Naive B cell (primary cell): ENCODE measurements at regions not wholly inside any gene's neighbourhood (a gene's known extent, or its start where the extent isn't known, plus 50 kb on each side); places are given as distances from the start of the nearest gene placed in this dataset.

ENCODE experiments used
- ATAC-seq, 2 donors: fragments of 150-1000 bp; cut with Tn5 transposase; 2 replicates each; pipeline ENCODE4 v1.10.0; 2021; ENCODE audit warnings: low read depth in 2 of 2, mild to moderate bottlenecking in 2 of 2, moderate library complexity in 2 of 2
- DNase-seq: peaks from one replicate; pipeline ENCODE4 v3.0.0; 2022
- H3K27ac Mint-ChIP-seq, 6 donors: one replicate each; pipeline ENCODE4 v1.8.0; 2020 to 2022; ENCODE audit warnings: mild to moderate bottlenecking in 6 of 6, mixed read lengths in 6 of 6, moderate library complexity in 5 of 6, inconsistent platforms in 2 of 6
- H3K27me3 Mint-ChIP-seq, 3 donors: one replicate each; pipeline ENCODE4 v1.8.0; 2021 to 2022; ENCODE audit warnings: mixed read lengths in 3 of 3, mild to moderate bottlenecking in 1 of 3
- H3K36me3 Mint-ChIP-seq, 2 donors: one replicate each; pipeline ENCODE4 v1.8.0; 2020 to 2022; ENCODE audit warnings: mixed read lengths in 2 of 2, inconsistent platforms in 1 of 2, mild to moderate bottlenecking in 1 of 2
- H3K4me1 Mint-ChIP-seq, 3 donors: one replicate each; pipeline ENCODE4 v1.8.0; 2020 to 2022; ENCODE audit warnings: mixed read lengths in 3 of 3, inconsistent platforms in 1 of 3, mild to moderate bottlenecking in 1 of 3, moderate library complexity in 1 of 3
- H3K4me3 Mint-ChIP-seq, 8 donors: one replicate each; pipeline ENCODE4 v1.8.0; 2020 to 2022; ENCODE audit warnings: mild to moderate bottlenecking in 8 of 8, mixed read lengths in 8 of 8, moderate library complexity in 8 of 8, inconsistent platforms in 2 of 8
- H3K9me3 Mint-ChIP-seq, 7 donors: one replicate each; pipeline ENCODE4 v1.8.0; 2020 to 2022; ENCODE audit warnings: mixed read lengths in 7 of 7, mild to moderate bottlenecking in 5 of 7, inconsistent platforms in 2 of 7, moderate library complexity in 1 of 7

DNA sequence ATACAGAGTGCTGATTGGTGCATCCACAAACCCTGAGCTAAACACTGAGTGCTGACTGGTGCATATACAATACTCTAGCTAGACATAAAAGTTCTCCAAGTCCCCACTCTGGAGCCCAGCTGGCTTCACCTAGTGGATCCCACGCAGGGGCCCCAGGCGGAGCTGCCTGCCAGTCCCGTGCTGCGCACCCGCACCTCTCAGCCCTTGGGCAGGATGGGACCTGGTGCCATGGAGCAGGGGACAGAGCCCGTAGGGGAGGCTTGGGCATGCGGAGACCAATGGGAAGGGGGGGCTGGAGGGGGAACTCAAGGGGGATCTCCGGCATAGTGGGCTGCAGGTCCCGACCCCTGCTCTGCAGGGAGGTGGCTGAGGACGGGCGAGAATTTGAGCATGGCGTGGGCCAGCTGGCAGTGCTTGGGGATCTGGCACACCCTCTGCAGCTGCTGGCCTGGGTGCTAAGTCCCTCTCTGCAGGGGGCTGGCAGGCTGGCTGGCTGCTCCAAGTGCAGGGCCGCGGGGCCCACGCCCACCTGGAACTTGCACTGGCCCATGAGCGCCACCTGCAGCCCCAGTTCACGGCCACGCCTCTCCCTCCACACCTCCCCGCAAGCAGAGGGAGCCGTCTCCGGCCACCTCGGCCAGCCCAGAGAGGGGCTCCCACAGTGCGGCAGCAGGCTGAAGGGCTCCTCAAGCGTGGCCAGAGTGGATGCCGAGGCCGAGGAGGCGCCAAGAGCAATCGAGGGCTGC is 104.9 kb downstream of the NTMT2 start:
- no peaks in the 10 kb centered on the region for H3K4me1 Mint-ChIP-seq
- peaks cover 0 to 18% (median 6%) of the 10 kb centered on the region in 7 donors for H3K9me3 Mint-ChIP-seq
- DNase-seq = no peak
- no peaks in the 10 kb centered on the region for H3K27me3 Mint-ChIP-seq
- H3K27ac Mint-ChIP-seq = no peak overlapping the region
- H3K4me3 Mint-ChIP-seq = no peak overlapping the region
- no peaks in the 10 kb centered on the region for H3K36me3 Mint-ChIP-seq
- no peak for ATAC-seq

DNA sequence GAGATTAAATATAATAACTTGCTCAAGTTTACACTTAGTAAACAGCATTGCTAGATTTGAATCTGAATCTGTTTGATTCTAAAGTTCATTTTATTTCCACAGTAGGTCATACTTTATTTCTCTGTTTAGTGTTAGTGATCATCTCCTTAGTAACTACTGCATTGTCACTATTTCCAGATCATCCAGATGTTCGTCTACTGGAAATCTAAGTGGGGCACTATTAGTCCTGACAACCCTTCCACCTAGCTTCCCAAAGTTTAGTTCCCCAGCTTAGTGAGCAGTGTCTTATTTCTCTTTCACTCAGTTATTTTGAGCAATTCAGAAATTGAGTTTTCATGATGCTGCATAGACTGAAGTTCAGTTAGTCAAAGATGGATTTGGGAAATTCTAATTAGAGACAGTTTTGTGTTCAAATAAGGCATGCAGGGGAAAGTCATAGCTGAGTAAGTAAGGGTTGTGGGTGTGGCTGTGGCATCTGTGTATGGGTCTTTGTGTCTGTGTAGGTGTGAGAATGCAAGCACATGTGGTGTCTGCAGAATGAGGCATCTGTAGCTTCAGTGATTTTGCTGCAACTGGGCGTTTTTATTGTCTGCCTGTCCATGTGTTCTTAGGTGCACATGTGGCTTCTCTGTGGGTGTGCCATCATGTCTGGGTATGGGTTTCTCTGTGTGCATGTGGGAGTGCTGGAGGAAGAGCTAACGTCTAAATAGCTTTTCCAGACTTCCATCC is 107.3 kb downstream of the NTMT2 start:
- DNase-seq (no peak), ATAC-seq (no peak)
- Mint-ChIP-seq H3K4me3 (no peak overlapping the region), H3K36me3 (no peaks in the 10 kb centered on the region), H3K9me3 (peaks cover under 1 to 13% (median 6%) of the 10 kb centered on the region in 7 donors), H3K27ac (no peak overlapping the region), H3K4me1 (no peaks in the 10 kb centered on the region), H3K27me3 (no peaks in the 10 kb centered on the region)

DNA sequence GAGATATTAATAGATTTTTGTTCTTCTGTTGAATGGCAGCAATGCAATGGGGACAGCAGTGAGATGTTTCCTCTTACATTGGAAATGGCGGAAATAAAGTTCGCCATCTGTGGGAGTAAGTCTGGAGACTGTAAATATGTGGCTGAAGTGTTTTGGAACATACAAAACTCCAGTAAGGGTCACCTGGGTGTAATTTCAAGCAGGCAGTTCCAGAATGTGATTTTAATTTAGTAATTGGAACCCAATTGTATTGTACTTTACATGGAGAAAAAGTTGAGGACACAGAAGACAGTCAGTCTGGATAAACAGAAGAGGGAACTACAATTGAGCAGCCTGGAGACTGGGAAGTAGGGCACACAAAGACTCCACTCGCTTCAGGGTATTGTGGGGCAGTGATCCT is 108.6 kb downstream of the NTMT2 start:
- ATAC-seq = no peak
- no peak overlapping the region for H3K4me3 Mint-ChIP-seq
- no peaks in the 10 kb centered on the region for H3K4me1 Mint-ChIP-seq

DNA sequence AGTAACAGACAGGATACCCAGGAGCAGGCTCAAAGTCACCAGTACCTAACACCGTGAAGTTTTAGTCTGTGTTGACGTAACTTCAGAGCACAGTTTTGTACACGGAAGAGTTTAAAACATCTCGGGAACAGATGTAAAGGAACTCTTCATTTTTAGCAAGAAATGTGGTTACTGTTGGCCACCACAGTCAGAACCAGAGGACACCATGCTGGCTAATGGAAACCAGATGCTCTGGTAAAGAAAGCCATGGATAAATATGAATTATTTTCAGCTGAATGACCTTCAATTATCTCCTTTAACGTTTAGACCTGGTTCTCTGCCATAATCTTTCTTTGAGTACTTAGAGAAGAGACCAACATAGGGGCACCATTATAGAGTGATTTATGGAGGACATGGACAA is 115.9 kb downstream of the NTMT2 start:
- Mint-ChIP-seq H3K36me3 (no peaks in the 10 kb centered on the region), H3K27ac (no peak overlapping the region), H3K27me3 (peaks cover 0 to 3% (median 0%) of the 10 kb centered on the region in 3 donors), H3K9me3 (peaks cover 0 to 6% (median 5%) of the 10 kb centered on the region in 7 donors), H3K4me1 (no peaks in the 10 kb centered on the region), H3K4me3 (no peak overlapping the region)
- no peak for ATAC-seq
- DNase-seq = no peak

More for the DNA sequence above, 108.6 kb downstream of the NTMT2 start:
- no peak overlapping the region for H3K27ac Mint-ChIP-seq
- peaks cover under 1 to 13% (median 6%) of the 10 kb centered on the region in 7 donors for H3K9me3 Mint-ChIP-seq
- DNase-seq = no peak
- no peaks in the 10 kb centered on the region for H3K36me3 Mint-ChIP-seq
- no peaks in the 10 kb centered on the region for H3K27me3 Mint-ChIP-seq

DNA sequence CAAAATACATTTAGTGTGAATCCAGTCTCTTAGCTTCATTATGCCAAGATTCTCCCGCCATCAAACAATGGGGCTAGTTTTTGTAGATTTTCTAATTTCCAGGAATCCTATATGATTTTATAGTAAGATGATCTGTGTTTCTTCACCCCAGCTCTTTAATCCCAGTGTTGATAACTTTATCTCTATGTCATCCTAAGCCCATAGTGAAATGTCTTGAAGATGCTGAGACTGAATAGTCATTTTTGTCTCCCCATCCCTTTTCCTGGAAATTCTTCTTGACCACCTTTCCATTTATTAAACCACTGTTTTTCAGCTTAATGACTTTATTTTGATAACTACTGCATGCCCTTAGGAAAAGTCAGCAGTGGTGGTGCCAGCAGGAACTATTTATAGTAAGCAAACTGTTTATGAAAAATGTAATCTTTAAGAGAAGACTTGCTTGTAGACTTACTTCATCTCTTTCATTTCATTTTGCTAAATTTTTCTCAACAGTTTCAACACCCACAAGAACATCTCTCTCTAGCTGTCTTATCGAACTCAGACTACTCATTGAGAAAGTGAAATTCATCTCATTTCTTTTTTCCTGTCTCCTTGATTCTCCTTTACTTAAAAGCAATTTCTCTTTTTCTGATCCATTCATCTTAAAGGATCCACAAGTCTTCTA is 116.6 kb downstream of the NTMT2 start:
- peaks cover 0 to 9% (median 0%) of the 10 kb centered on the region in 3 donors for H3K27me3 Mint-ChIP-seq
- DNase-seq (no peak), ATAC-seq (no peak)
- H3K4me1 Mint-ChIP-seq = no peaks in the 10 kb centered on the region
- H3K27ac Mint-ChIP-seq = no peak overlapping the region
- no peaks in the 10 kb centered on the region for H3K36me3 Mint-ChIP-seq
- H3K9me3 Mint-ChIP-seq = peaks cover 0 to 6% (median 5%) of the 10 kb centered on the region in 7 donors
- H3K4me3 Mint-ChIP-seq = no peak overlapping the region

DNA sequence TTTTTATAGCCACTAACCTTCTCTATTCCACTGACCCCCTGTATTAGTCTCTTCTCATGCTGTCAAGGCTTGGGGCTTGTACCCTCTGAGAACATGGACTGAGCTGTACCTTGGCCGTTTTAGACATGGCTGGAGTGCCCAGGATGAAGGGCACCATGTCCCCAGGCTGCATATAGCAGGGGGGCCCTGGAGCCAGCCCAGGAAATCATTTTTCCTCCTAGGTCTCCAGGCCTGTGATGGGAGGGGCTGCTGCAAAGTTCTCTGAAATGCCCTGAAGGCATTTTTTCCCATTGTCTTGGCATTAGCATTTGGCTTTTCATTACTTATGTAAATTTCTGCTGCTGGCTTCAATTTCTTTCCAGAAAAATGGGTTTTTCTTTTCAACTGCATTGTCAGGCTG is 119.5 kb downstream of the NTMT2 start:
- Mint-ChIP-seq H3K9me3 (peaks cover 0 to 6% (median 3%) of the 10 kb centered on the region in 7 donors), H3K4me3 (no peak overlapping the region), H3K36me3 (no peaks in the 10 kb centered on the region), H3K4me1 (no peaks in the 10 kb centered on the region), H3K27me3 (peaks cover 0 to 18% (median 0%) of the 10 kb centered on the region in 3 donors), H3K27ac (no peak overlapping the region)
- ATAC-seq (no peak), DNase-seq (no peak)

DNA sequence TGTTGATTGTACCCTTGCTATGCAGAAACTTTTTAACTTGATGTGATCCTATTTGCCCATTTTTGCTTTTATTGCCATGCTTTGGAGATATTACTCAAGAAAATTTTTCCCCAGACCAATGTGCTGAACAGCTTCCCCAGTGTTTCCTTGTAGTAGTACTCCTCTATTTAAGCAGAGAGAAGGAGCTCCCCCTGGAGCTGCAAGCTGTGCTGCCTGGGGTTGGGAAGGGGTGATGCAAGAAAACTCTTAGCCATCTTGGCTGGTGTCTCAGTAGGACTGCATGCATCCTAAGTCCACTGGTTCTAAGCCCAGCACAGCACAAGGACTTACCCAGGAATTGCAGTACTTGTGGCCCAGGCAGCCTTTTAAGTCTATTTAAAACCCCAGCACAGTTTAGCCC is 121.6 kb downstream of the NTMT2 start:
- no peak for DNase-seq
- Mint-ChIP-seq H3K4me3 (no peak overlapping the region), H3K36me3 (no peaks in the 10 kb centered on the region), H3K27ac (no peak overlapping the region), H3K27me3 (peaks cover 0 to 18% (median 0%) of the 10 kb centered on the region in 3 donors), H3K4me1 (no peaks in the 10 kb centered on the region), H3K9me3 (peaks cover 0 to 2% (median 0%) of the 10 kb centered on the region in 7 donors)
- no peak for ATAC-seq

DNA sequence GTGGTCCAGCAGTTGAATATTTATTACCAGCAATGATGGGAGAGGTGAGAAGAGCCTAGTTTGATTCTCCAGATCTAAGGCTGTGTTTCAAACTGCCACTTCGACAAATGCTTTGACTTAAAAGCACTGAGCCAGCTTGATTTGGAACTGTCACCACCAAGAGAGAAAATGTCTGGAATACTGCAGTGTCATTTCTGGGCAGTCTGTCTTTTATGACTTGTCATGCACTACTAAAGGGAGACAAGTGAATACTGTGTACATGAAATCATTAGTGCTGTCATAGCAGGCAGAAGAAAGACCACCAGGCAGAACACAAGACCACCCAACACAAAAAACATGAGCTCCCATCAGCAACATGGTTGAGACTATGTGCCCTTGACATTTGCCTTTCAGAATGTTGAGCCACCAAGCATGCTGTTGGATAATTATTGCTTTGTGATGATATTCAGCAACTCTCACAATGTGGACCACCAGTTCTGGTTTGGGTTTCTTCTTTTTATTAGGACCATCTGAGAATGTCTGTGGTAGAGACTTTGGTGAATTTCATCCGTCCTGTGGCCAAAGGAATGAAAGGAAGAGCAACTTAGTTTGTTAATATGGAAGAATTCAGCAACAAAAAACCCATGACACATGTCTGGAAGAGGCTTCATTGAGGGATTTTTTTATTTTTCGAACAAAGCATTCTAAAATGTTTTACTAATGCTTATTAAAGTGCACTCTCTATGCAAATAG is 125.8 kb downstream of the NTMT2 start:
- DNase-seq (no peak), ATAC-seq (no peak)
- Mint-ChIP-seq H3K27ac (no peak overlapping the region), H3K9me3 (no peaks in the 10 kb centered on the region), H3K4me3 (no peak overlapping the region), H3K4me1 (no peaks in the 10 kb centered on the region), H3K36me3 (no peaks in the 10 kb centered on the region), H3K27me3 (peaks cover 0 to 18% (median 2%) of the 10 kb centered on the region in 3 donors)

DNA sequence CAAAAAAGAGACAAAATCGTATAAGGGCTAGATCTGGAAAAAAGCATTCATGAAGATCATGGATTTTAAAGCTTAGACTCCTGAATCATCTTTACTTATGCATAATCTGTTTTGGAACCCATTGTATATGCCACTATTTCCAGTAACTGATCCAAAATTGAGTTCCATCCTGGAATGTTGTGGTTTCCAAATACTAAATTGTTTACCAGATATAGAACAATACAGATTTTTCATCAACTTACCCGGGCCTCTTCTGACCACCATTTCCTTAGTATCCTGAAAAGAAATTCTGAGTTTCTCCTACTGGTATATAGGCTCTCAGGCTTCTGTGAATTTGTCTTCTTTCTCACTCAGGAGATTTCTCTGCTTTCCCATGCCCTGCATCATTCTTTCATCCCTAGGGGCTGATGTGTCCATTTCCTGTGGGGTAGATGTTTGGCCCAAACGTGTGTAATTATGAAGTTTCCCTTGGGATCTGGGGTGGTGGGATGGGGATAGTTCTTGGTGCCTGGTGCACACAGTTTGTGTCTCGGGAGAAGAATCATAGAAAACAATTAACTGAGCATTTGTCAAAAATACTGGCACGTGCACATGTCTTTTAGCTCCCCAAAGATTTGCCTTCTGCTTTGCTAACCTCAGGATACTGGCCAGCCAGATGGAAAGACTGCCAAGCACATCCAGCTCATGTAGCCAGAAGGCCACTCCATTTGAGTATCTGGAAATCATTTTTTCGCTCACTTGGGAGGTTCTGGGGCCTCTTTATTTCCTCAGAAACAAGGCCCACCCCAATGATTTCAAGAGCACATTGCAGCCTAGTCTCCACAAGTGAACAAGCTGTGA is 127.8 kb downstream of the NTMT2 start:
- Mint-ChIP-seq H3K27me3 (peaks cover 0 to 16% (median 5%) of the 10 kb centered on the region in 3 donors), H3K9me3 (peaks cover 0 to 1% (median 0%) of the 10 kb centered on the region in 7 donors), H3K36me3 (no peaks in the 10 kb centered on the region), H3K4me3 (no peak overlapping the region), H3K4me1 (no peaks in the 10 kb centered on the region), H3K27ac (no peak overlapping the region)
- no peak for ATAC-seq
- DNase-seq = no peak

DNA sequence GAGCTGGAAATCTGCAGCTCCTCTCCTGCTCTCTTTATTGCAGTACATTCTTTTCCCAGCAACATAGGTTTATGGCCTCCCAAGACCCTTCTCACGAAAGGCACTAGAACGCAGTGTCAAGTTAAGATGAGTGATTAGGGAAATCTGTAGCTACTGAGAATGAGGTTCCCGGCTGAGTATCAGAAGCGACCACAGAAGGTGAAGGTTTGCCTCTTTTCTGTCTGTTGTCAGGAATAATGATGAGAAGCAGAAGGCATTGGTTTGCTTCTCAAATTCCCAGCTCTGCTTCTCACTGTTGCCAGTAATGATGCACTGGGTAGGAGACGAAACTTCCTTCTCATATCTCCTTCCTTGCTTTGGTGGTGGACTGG is 128.4 kb downstream of the NTMT2 start:
- Mint-ChIP-seq H3K27me3 (peaks cover 0 to 16% (median 9%) of the 10 kb centered on the region in 3 donors), H3K4me3 (no peak overlapping the region)
- no peak for ATAC-seq

DNA sequence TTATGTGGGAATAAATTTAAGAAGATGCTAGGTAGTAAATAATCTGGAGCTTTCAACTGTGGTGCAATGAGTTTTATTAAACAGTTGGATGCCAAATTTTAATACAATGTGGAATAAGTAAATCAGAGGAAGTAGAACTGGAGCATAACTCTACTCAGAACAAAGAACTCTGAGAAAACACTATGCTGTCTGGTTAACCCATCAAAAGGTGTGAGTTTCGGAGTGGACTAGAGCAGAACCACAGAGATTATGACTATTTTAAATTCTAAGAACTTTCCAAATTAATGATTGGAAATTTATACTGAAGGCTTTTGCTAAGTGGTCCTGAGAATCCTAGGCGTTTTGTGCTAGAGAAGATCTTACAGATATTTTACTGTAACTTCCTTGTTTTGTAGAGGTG is 132.2 kb downstream of the NTMT2 start:
- H3K36me3 Mint-ChIP-seq = no peaks in the 10 kb centered on the region
- no peaks in the 10 kb centered on the region for H3K4me1 Mint-ChIP-seq
- DNase-seq (no peak), ATAC-seq (no peak)
- no peak overlapping the region for H3K27ac Mint-ChIP-seq
- H3K27me3 Mint-ChIP-seq = peaks cover 0 to 12% (median 11%) of the 10 kb centered on the region in 3 donors
- no peak overlapping the region for H3K4me3 Mint-ChIP-seq
- peaks cover 0 to 5% (median 3%) of the 10 kb centered on the region in 7 donors for H3K9me3 Mint-ChIP-seq

More for the DNA sequence above, 128.4 kb downstream of the NTMT2 start:
- Mint-ChIP-seq H3K36me3 (no peaks in the 10 kb centered on the region), H3K9me3 (peaks cover 0 to 3% (median 1%) of the 10 kb centered on the region in 7 donors), H3K27ac (no peak overlapping the region), H3K4me1 (no peaks in the 10 kb centered on the region)
- DNase-seq = no peak

DNA sequence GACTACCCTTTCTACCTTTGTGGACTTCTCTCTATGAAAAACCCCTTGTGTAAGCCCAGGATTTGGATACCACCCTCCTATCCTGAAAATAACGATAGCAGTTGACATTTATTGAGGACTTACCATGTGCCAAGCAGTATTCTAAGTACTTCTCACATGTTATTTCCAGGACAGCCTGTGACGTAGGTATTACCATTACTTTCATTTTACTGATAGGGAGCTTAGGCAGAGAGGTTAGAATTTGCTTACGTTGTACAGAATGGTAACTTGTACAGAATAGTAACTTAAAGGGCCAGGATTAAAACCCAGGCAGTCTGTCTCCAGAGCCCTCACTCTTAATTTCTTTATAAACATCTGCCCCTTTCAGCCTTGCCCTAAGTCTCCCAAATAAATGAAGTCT is 138.3 kb downstream of the NTMT2 start:
- Mint-ChIP-seq H3K27ac (no peak overlapping the region), H3K4me3 (no peak overlapping the region), H3K36me3 (no peaks in the 10 kb centered on the region), H3K27me3 (peaks cover 0 to 2% (median 0%) of the 10 kb centered on the region in 3 donors), H3K4me1 (no peaks in the 10 kb centered on the region), H3K9me3 (peaks cover 0 to 6% (median 2%) of the 10 kb centered on the region in 7 donors)
- ATAC-seq (no peak), DNase-seq (no peak)
